Esophagus squamous epithelium (tissue), 4 donors: ENCODE measurements at regions not wholly inside any gene's neighbourhood (a gene's known extent, or its start where the extent isn't known, plus 50 kb on each side); places are given as distances from the start of the nearest gene placed in this dataset.

ENCODE experiments used
- CTCF ChIP-seq, 6 experiments: fragments of 450-650 bp in 4 of 6; fragments of 200-600 bp in 2 of 6; sonication (generic) in 2 of 6; IDR thresholded peaks; one replicate each; pipeline ENCODE4 v1.5.1; 2016 to 2019; ENCODE audit warnings: antibody characterized with exemption in 6 of 6, mild to moderate bottlenecking in 4 of 6, moderate library complexity in 4 of 6
- POLR2A ChIP-seq, 4 donors: fragments of 450-650 bp; IDR thresholded peaks; one replicate each; pipeline ENCODE4 v1.6.1; 2017; ENCODE audit warnings: antibody characterized with exemption in 4 of 4, mild to moderate bottlenecking in 4 of 4, moderate library complexity in 3 of 4

- TF ChIP-seq CTCF (IDR thresholded peaks at IDR 0.05) (no peak), POLR2A (IDR thresholded peaks at IDR 0.05) (no peak)
Measured at GRCh38 chr14:71204231-71204630, 297.0 kb downstream of the PCNX1 start.
